T-helper 17 cell (primary cell): ENCODE measurements at regions not wholly inside any gene's neighbourhood (a gene's known extent, or its start where the extent isn't known, plus 50 kb on each side); places are given as distances from the start of the nearest gene placed in this dataset.

Source experiments
- ATAC-seq: fragments of 150-1000 bp; cut with Tn5 transposase; 2 replicates; pipeline ENCODE4 v1.10.0; 2021; ENCODE audit warnings: mild to moderate bottlenecking, moderate library complexity
- DNase-seq, 3 donors: peaks; one replicate each; pipeline versions ENCODE4 v3.0.0 to v3.0.0-alpha.2; 2020 to 2021
- H3K9me3 ChIP-seq: one replicate; pipeline ENCODE4 v1.7.0; 2013; ENCODE audit warnings: low read length, mild to moderate bottlenecking; ENCODE audit not compliant: control insufficient read depth, poor library complexity, severe bottlenecking
- H3K27ac Mint-ChIP-seq: one replicate; pipeline ENCODE4 v1.8.0; 2022; ENCODE audit warnings: mild to moderate bottlenecking, moderate library complexity, mixed read lengths
- H3K27me3 Mint-ChIP-seq: one replicate; pipeline ENCODE4 v1.8.0; 2022; ENCODE audit warnings: mixed read lengths
- H3K36me3 Mint-ChIP-seq: one replicate; pipeline ENCODE4 v1.8.0; 2022; ENCODE audit warnings: low read depth, mixed read lengths
- H3K4me1 Mint-ChIP-seq: one replicate; pipeline ENCODE4 v1.8.0; 2022; ENCODE audit warnings: mild to moderate bottlenecking, mixed read lengths
- H3K4me3 Mint-ChIP-seq: one replicate; pipeline ENCODE4 v1.8.0; 2022; ENCODE audit warnings: mild to moderate bottlenecking, moderate library complexity, mixed read lengths

DNA sequence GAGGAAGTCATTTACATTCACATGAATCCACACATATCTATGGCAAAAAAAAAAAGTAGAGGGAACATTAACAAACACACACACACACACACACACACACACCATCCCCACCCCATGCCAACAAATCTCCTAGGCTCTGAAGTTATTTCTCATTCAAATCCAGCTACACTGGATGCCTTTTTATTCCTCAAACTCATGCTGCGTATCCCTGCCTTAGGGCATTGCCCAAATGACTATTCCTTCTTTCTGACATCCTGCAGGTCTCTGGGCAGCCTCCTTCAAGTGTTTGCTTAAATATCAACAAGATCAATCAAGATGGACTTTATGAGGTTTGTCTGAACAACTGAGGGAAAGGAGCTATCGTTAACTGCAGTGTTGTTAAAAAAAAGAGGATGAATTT lies 106.5 kb upstream of the FAM9A start:
- no peak overlapping the region for H3K27ac Mint-ChIP-seq
- H3K36me3 Mint-ChIP-seq, result no peaks in the 10 kb centered on the region
- H3K9me3 ChIP-seq, result no peaks in the 10 kb centered on the region
- H3K27me3 Mint-ChIP-seq, result peaks cover 12% of the 10 kb centered on the region
- H3K4me3 Mint-ChIP-seq, result no peak overlapping the region
- DNase-seq (no peak), ATAC-seq (no peak)
- H3K4me1 Mint-ChIP-seq, result peaks cover 2% of the 10 kb centered on the region

DNA sequence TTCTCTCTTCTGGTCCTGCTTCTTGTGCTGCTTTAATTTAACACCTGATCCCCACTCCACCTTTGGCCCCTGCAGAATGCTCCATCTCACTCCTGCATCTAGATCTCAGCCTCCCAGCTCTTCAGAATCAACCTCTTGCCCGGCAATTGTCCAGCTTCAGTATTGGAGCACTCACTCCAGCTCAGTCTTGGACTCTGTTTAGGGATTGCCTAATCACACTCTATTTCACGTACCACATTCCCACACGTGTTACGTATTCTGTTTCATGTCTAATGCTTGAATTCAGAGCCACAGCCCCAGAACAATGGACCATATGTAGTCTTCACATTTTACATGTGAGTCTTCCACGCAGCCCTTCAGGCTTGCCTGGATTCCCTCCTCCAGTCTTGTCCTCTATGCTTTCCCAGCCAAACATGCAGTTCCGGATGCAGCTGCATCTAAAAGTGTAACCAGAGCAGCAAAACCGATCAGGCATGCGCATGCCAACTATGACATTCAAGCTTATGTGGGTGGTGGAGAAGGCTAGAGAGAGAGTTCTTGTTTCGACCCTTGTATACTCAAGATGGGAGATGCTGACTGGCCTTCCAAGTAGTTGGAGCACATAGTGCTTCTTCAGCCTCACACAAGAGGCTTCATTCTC lies 105.2 kb upstream of the FAM9A start:
- H3K27ac Mint-ChIP-seq, result no peak overlapping the region
- peaks cover 12% of the 10 kb centered on the region for H3K27me3 Mint-ChIP-seq
- no peaks in the 10 kb centered on the region for H3K9me3 ChIP-seq
- no peaks in the 10 kb centered on the region for H3K36me3 Mint-ChIP-seq
- peak overlapping the region; percentile 21 for H3K4me3 Mint-ChIP-seq
- no peak for DNase-seq
- peaks cover 2% of the 10 kb centered on the region for H3K4me1 Mint-ChIP-seq
- no peak for ATAC-seq

DNA sequence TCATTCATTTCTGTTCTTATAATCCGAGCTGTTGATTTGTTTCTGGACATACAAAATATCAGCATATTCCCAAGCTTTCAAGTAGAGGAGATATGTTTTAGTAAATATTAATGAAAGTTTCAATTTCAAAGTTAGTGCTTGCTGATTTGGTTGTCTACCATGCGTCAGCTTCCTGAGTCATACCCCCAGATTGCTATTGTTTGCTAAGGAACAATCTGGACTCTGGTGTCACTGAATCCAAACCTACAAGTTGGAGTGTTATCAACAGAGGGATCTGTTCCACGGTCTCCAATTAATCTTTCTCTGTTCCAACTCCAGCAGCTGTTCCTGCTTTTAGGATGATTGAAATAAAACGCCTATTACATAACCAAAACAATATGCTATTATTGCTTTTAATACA lies 96.1 kb upstream of the FAM9A start:
- no peak overlapping the region for H3K4me3 Mint-ChIP-seq
- H3K4me1 Mint-ChIP-seq, result no peaks in the 10 kb centered on the region
- DNase-seq (no peak), ATAC-seq (no peak)
- no peaks in the 10 kb centered on the region for H3K9me3 ChIP-seq
- H3K36me3 Mint-ChIP-seq, result no peaks in the 10 kb centered on the region
- H3K27ac Mint-ChIP-seq, result no peak overlapping the region
- H3K27me3 Mint-ChIP-seq, result peaks cover 14% of the 10 kb centered on the region

DNA sequence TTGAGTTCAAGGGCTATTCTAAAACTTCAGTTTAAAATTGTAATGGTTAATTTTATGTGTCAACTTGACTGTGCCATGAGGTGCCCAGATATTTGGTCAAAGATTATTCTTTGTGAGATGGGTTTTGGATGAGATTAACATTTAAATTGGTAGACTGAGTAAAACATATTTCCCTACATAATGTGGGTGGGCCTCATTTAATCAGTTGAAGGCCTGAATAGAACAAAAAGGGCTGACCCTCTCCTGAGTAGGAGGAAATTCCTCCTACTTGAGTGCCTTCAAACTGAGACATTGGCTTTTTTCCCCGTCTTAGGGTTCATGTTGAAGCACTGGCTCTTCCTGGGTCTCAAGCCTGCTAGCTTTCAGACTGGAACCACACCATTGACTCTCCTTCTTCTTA lies 89.6 kb upstream of the FAM9A start:
- Mint-ChIP-seq H3K27ac (no peak overlapping the region), H3K4me1 (no peaks in the 10 kb centered on the region), H3K4me3 (no peak overlapping the region), H3K27me3 (no peaks in the 10 kb centered on the region), H3K36me3 (peaks cover 2% of the 10 kb centered on the region)
- no peaks in the 10 kb centered on the region for H3K9me3 ChIP-seq
- ATAC-seq, result no peak
- DNase-seq, result no peak

DNA sequence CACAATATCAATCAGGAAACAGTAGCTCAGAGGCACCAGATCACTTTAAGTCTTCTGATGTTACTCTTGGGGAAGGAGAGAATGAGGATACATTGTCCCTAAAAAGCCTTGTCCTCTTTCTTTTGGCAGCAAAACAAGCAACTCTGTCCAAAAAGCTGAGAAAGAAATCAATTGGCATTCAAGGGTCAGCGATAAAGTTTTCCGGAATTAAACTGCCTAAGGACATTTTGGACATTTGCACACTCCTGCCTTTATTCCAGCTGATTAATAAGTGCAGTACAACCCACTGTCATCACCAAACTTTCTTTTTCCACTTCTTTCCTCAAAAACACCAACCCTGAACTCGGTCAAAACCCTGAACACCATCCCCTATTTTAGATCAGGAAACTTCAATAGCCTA lies 85.8 kb upstream of the FAM9A start:
- no peak for DNase-seq
- Mint-ChIP-seq H3K36me3 (peaks cover 3% of the 10 kb centered on the region), H3K27me3 (peaks cover 6% of the 10 kb centered on the region), H3K4me3 (no peak overlapping the region), H3K27ac (no peak overlapping the region), H3K4me1 (no peaks in the 10 kb centered on the region)
- ATAC-seq, result no peak
- no peaks in the 10 kb centered on the region for H3K9me3 ChIP-seq

- H3K36me3 Mint-ChIP-seq, result peaks cover 2% of the 10 kb centered on the region
- H3K27ac Mint-ChIP-seq, result no peak overlapping the region
- no peaks in the 10 kb centered on the region for H3K9me3 ChIP-seq
- peak in 1 of 3 donors; percentile 6 for DNase-seq
- H3K4me1 Mint-ChIP-seq, result no peaks in the 10 kb centered on the region
- peaks cover 6% of the 10 kb centered on the region for H3K27me3 Mint-ChIP-seq
- no peak for ATAC-seq
- no peak overlapping the region for H3K4me3 Mint-ChIP-seq
Measured at GRCh38 chrX:8879750-8880149, 78.6 kb upstream of the FAM9A start.

GRCh38 chrX:8873956-8874355 lies 72.8 kb upstream of the FAM9A start:
- H3K27me3 Mint-ChIP-seq, result peaks cover 11% of the 10 kb centered on the region
- no peaks in the 10 kb centered on the region for H3K9me3 ChIP-seq
- H3K4me1 Mint-ChIP-seq, result no peaks in the 10 kb centered on the region
- no peak overlapping the region for H3K4me3 Mint-ChIP-seq
- ATAC-seq (no peak), DNase-seq (no peak)
- no peaks in the 10 kb centered on the region for H3K36me3 Mint-ChIP-seq
- no peak overlapping the region for H3K27ac Mint-ChIP-seq

GRCh38 chrX:8873102-8873501 lies 71.9 kb upstream of the FAM9A start:
- no peaks in the 10 kb centered on the region for H3K4me1 Mint-ChIP-seq
- DNase-seq (no peak), ATAC-seq (no peak)
- H3K27ac Mint-ChIP-seq, result no peak overlapping the region
- no peak overlapping the region for H3K4me3 Mint-ChIP-seq
- H3K36me3 Mint-ChIP-seq, result peaks cover 2% of the 10 kb centered on the region
- peaks cover 11% of the 10 kb centered on the region for H3K27me3 Mint-ChIP-seq
- no peaks in the 10 kb centered on the region for H3K9me3 ChIP-seq

- Mint-ChIP-seq H3K27ac (peak overlapping the region; percentile 34), H3K36me3 (peaks cover 2% of the 10 kb centered on the region), H3K4me3 (no peak overlapping the region), H3K27me3 (peaks cover 11% of the 10 kb centered on the region), H3K4me1 (no peaks in the 10 kb centered on the region)
- ATAC-seq (no peak), DNase-seq (no peak)
- H3K9me3 ChIP-seq, result no peaks in the 10 kb centered on the region
Measured at GRCh38 chrX:8870411-8870810, 69.2 kb upstream of the FAM9A start.

GRCh38 chrX:8869812-8870211 lies 68.6 kb upstream of the FAM9A start:
- Mint-ChIP-seq H3K27me3 (peaks cover 11% of the 10 kb centered on the region), H3K4me1 (no peaks in the 10 kb centered on the region), H3K4me3 (no peak overlapping the region), H3K36me3 (peaks cover 2% of the 10 kb centered on the region), H3K27ac (peak overlapping the region; percentile 34)
- DNase-seq (no peak), ATAC-seq (no peak)
- no peaks in the 10 kb centered on the region for H3K9me3 ChIP-seq

GRCh38 chrX:8868906-8869305 lies 67.7 kb upstream of the FAM9A start:
- no peak overlapping the region for H3K4me3 Mint-ChIP-seq
- H3K36me3 Mint-ChIP-seq, result peaks cover 2% of the 10 kb centered on the region
- no peaks in the 10 kb centered on the region for H3K9me3 ChIP-seq
- no peak overlapping the region for H3K27ac Mint-ChIP-seq
- H3K4me1 Mint-ChIP-seq, result no peaks in the 10 kb centered on the region
- ATAC-seq (no peak), DNase-seq (no peak)
- H3K27me3 Mint-ChIP-seq, result peaks cover 9% of the 10 kb centered on the region

GRCh38 chrX:8868070-8868773 lies 67.0 kb upstream of the FAM9A start:
- no peak for DNase-seq
- no peak for ATAC-seq
- no peaks in the 10 kb centered on the region for H3K9me3 ChIP-seq
- H3K27ac Mint-ChIP-seq, result no peak overlapping the region
- peaks cover 2% of the 10 kb centered on the region for H3K36me3 Mint-ChIP-seq
- peaks cover 9% of the 10 kb centered on the region for H3K27me3 Mint-ChIP-seq
- H3K4me3 Mint-ChIP-seq, result no peak overlapping the region
- H3K4me1 Mint-ChIP-seq, result no peaks in the 10 kb centered on the region

- H3K9me3 ChIP-seq, result no peaks in the 10 kb centered on the region
- no peak for ATAC-seq
- DNase-seq, result no peak
- peaks cover 2% of the 10 kb centered on the region for H3K36me3 Mint-ChIP-seq
- H3K4me3 Mint-ChIP-seq, result no peak overlapping the region
- H3K4me1 Mint-ChIP-seq, result no peaks in the 10 kb centered on the region
- H3K27me3 Mint-ChIP-seq, result peaks cover 12% of the 10 kb centered on the region
- no peak overlapping the region for H3K27ac Mint-ChIP-seq
Measured at GRCh38 chrX:8867406-8867805, 66.2 kb upstream of the FAM9A start.

GRCh38 chrX:8864161-8864560 lies 63.0 kb upstream of the FAM9A start:
- H3K4me3 Mint-ChIP-seq, result no peak overlapping the region

More at GRCh38 chrX:8864161-8864560, 63.0 kb upstream of the FAM9A start:
- no peak overlapping the region for H3K27ac Mint-ChIP-seq
- no peak for DNase-seq
- no peak for ATAC-seq
- H3K27me3 Mint-ChIP-seq, result peaks cover 27% of the 10 kb centered on the region
- peaks cover 2% of the 10 kb centered on the region for H3K36me3 Mint-ChIP-seq
- no peaks in the 10 kb centered on the region for H3K4me1 Mint-ChIP-seq
- H3K9me3 ChIP-seq, result no peaks in the 10 kb centered on the region
